HepG2 (cell line): ENCODE measurements at regions not wholly inside any gene's neighbourhood (a gene's known extent, or its start where the extent isn't known, plus 50 kb on each side); places are given as distances from the start of the nearest gene placed in this dataset.

Experiments
- ARID4A ChIP-seq: sonication (generic); formaldehyde crosslinking; IDR thresholded peaks from 2 replicates; pipeline ENCODE4 v1.5.0; 2020; ENCODE audit warnings: mild to moderate bottlenecking, missing genetic modification reagents, borderline replicate concordance
- IKZF5 ChIP-seq: IDR thresholded peaks from 2 replicates; pipeline ENCODE4 v1.6.1; 2018; ENCODE audit warnings: missing genetic modification reagents, mild to moderate bottlenecking, missing compliant biosample characterization
- KMT2B ChIP-seq: IDR thresholded peaks from 2 replicates; pipeline ENCODE4 v1.6.1; 2016; ENCODE audit warnings: missing genetic modification reagents, missing compliant biosample characterization
- MEIS1 ChIP-seq: sonication (generic); formaldehyde crosslinking; IDR thresholded peaks from 2 replicates; pipeline ENCODE4 v1.9.0; 2021; ENCODE audit warnings: mild to moderate bottlenecking, missing genetic modification reagents, moderate library complexity, borderline replicate concordance
- NFAT5 ChIP-seq: sonication (generic); formaldehyde crosslinking; IDR thresholded peaks from 2 replicates; pipeline ENCODE4 v1.4.0; 2020; ENCODE audit warnings: missing genetic modification reagents
- ZNF235 ChIP-seq: sonication (generic); formaldehyde crosslinking; IDR thresholded peaks from 2 replicates; pipeline ENCODE4 v1.8.1; 2023; ENCODE audit warnings: mild to moderate bottlenecking, missing genetic modification reagents, borderline replicate concordance
- ZNF318 ChIP-seq: sonication (generic); formaldehyde crosslinking; IDR thresholded peaks from 2 replicates; pipeline ENCODE4 v1.4.0; 2020; ENCODE audit warnings: mild to moderate bottlenecking, missing genetic modification reagents
- ZNF543 ChIP-seq: sonication (generic); formaldehyde crosslinking; IDR thresholded peaks from 2 replicates; pipeline ENCODE4 v1.4.0; 2020; ENCODE audit warnings: mild to moderate bottlenecking, missing genetic modification reagents
- ZNF747 ChIP-seq: sonication (generic); formaldehyde crosslinking; IDR thresholded peaks from 2 replicates; pipeline ENCODE4 v1.8.1; 2023; ENCODE audit warnings: missing genetic modification reagents, mild to moderate bottlenecking, borderline replicate concordance

GRCh38 chr2:138942466-138942865, 162.3 kb upstream of the NXPH2 start (continued):
- TF ChIP-seq NFAT5 (CRISPR knock-in tag), result no peak
- 0 out of 2 replicates have a peak, but pooled peaks have one; percentile 52 for TF ChIP-seq ZNF318 (CRISPR knock-in tag)
- TF ChIP-seq ARID4A (CRISPR knock-in tag), result peak; percentile 46; the same call in 1 of the 2 replicates
- 0 out of 2 replicates have a peak, but pooled peaks have one; percentile 32 for TF ChIP-seq KMT2B (CRISPR knock-in tag)
- TF ChIP-seq MEIS1 (CRISPR knock-in tag), result peak; percentile 68; the same call in 1 of the 2 replicates
- no peak for TF ChIP-seq ZNF747 (CRISPR knock-in tag)
- TF ChIP-seq IKZF5 (CRISPR knock-in tag), result 0 out of 2 replicates have a peak, but pooled peaks have one; percentile 28
- no peak for TF ChIP-seq ZNF235 (CRISPR knock-in tag)
- peak; percentile 78; the same call in 1 of the 2 replicates for TF ChIP-seq ZNF543 (CRISPR knock-in tag)
